GM10266 (cell line): ENCODE measurements at regions not wholly inside any gene's neighbourhood (a gene's known extent, or its start where the extent isn't known, plus 50 kb on each side); places are given as distances from the start of the nearest gene placed in this dataset.

Experiments
- DNase-seq: peaks from one replicate; pipeline ENCODE4 v3.0.0; 2012; ENCODE audit errors: extremely low spot score
- CTCF ChIP-seq: IDR thresholded peaks from 2 replicates; pipeline ENCODE4 v1.5.1; 2012; ENCODE audit warnings: mild to moderate bottlenecking, low read depth; ENCODE audit not compliant: control insufficient read depth, insufficient read depth; ENCODE audit errors: missing control alignments

GRCh38 chr9:1446671-1447070 is 396.5 kb downstream of the DMRT2 start:
- no peak for TF ChIP-seq CTCF
- no peak for DNase-seq

- DNase-seq = no peak
- TF ChIP-seq CTCF = no peak
Observed at GRCh38 chr9:1453636-1454035, 403.5 kb downstream of the DMRT2 start.

GRCh38 chr9:1454211-1454610 is 404.1 kb downstream of the DMRT2 start:
- no peak for TF ChIP-seq CTCF
- DNase-seq = no peak

- TF ChIP-seq CTCF = no peak
- no peak for DNase-seq
Observed at GRCh38 chr9:1454616-1455347, 404.6 kb downstream of the DMRT2 start.

GRCh38 chr9:1455766-1456165 is 405.6 kb downstream of the DMRT2 start:
- DNase-seq = no peak
- no peak for TF ChIP-seq CTCF

GRCh38 chr9:1456301-1457024 is 406.3 kb downstream of the DMRT2 start:
- no peak for DNase-seq
- no peak for TF ChIP-seq CTCF

- DNase-seq = no peak
- no peak for TF ChIP-seq CTCF
Observed at GRCh38 chr9:1457460-1457859, 407.3 kb downstream of the DMRT2 start.
